ENCODE measurements at regions not wholly inside any gene's neighbourhood (a gene's known extent, or its start where the extent isn't known, plus 50 kb on each side); places are given as distances from the start of the nearest gene placed in this dataset.

DNA sequence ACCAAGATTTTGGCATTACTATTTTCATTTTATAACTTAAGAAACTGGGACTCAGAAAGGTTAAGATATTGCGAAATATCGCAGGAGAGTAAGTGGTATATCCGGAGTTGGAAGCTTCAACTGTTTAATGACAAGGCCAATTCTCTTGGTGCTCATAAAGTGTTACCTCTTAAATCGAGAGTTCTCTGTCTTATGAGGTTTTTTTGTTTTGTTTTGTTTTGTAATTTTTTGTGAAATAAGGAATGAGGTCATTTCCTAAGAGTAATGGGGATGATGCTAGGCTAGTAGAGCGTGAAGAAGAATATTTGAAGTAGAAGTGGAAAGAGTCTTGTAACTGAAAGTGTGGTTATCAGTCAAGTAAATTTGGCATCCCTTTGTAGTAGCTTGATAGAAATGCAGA is 183.2 kb upstream of the DAB2 start:
- TF ChIP-seq, protein P1, sequence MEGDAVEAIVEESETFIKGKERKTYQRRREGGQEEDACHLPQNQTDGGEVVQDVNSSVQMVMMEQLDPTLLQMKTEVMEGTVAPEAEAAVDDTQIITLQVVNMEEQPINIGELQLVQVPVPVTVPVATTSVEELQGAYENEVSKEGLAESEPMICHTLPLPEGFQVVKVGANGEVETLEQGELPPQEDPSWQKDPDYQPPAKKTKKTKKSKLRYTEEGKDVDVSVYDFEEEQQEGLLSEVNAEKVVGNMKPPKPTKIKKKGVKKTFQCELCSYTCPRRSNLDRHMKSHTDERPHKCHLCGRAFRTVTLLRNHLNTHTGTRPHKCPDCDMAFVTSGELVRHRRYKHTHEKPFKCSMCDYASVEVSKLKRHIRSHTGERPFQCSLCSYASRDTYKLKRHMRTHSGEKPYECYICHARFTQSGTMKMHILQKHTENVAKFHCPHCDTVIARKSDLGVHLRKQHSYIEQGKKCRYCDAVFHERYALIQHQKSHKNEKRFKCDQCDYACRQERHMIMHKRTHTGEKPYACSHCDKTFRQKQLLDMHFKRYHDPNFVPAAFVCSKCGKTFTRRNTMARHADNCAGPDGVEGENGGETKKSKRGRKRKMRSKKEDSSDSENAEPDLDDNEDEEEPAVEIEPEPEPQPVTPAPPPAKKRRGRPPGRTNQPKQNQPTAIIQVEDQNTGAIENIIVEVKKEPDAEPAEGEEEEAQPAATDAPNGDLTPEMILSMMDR (IDR thresholded peaks at IDR 0.05), result no peak
- no peak for TF ChIP-seq POLR2A (IDR thresholded peaks at IDR 0.05)

Measured in uterus (tissue), 2 donors.